ENCODE measurements at regions not wholly inside any gene's neighbourhood (a gene's known extent, or its start where the extent isn't known, plus 50 kb on each side); places are given as distances from the start of the nearest gene placed in this dataset.

- no peak for TF ChIP-seq CTCF (IDR thresholded peaks at IDR 0.05; ENCODE audit: low read depth, low read length)
- no peak for DNase-seq (ENCODE audit: low read depth in 1 of 2, low spot score in 1 of 2)
- H3K36me3 ChIP-seq, result no peaks in the 10 kb centered on the region
- H3K27me3 ChIP-seq, result no peaks in the 10 kb centered on the region
- no peaks in the 10 kb centered on the region for H3K9me3 ChIP-seq (ENCODE audit: low read depth)
- H3K4me1 ChIP-seq (ENCODE audit: low read depth), result peaks cover 9% of the 10 kb centered on the region
- H3K27ac ChIP-seq, result no peak overlapping the region
- no peak overlapping the region for H3K4me3 ChIP-seq
Measured at GRCh38 chr12:14281539-14281938, 83.9 kb upstream of the ATF7IP start.

GRCh38 chr12:14283489-14284144, 81.9 kb upstream of the ATF7IP start:
- H3K4me3 ChIP-seq, result no peak overlapping the region
- no peaks in the 10 kb centered on the region for H3K27me3 ChIP-seq
- H3K27ac ChIP-seq, result peak overlapping the region; percentile 9
- H3K4me1 ChIP-seq (ENCODE audit: low read depth), result peaks cover 9% of the 10 kb centered on the region
- no peaks in the 10 kb centered on the region for H3K36me3 ChIP-seq
- H3K9me3 ChIP-seq (ENCODE audit: low read depth), result no peaks in the 10 kb centered on the region
- DNase-seq (ENCODE audit: low read depth in 1 of 2, low spot score in 1 of 2), result no peak
- TF ChIP-seq CTCF (IDR thresholded peaks at IDR 0.05; ENCODE audit: low read depth, low read length), result no peak

- peak; percentile 2 to 87 for DNase-seq (ENCODE audit: low read depth in 1 of 2, low spot score in 1 of 2)
- H3K36me3 ChIP-seq, result no peaks in the 10 kb centered on the region
- no peaks in the 10 kb centered on the region for H3K27me3 ChIP-seq
- no peak overlapping the region for H3K4me3 ChIP-seq
- peak; percentile 17 for TF ChIP-seq CTCF (IDR thresholded peaks at IDR 0.05; ENCODE audit: low read depth, low read length)
- H3K4me1 ChIP-seq (ENCODE audit: low read depth), result peaks cover 9% of the 10 kb centered on the region
- no peaks in the 10 kb centered on the region for H3K9me3 ChIP-seq (ENCODE audit: low read depth)
- H3K27ac ChIP-seq, result peak overlapping the region; percentile 9
Measured at GRCh38 chr12:14284184-14284722, 81.2 kb upstream of the ATF7IP start.

GRCh38 chr12:14289601-14290000, 75.9 kb upstream of the ATF7IP start:
- no peak for DNase-seq (ENCODE audit: low read depth in 1 of 2, low spot score in 1 of 2)
- no peaks in the 10 kb centered on the region for H3K27me3 ChIP-seq
- no peak overlapping the region for H3K27ac ChIP-seq
- H3K4me3 ChIP-seq, result no peak overlapping the region
- H3K36me3 ChIP-seq, result no peaks in the 10 kb centered on the region
- H3K9me3 ChIP-seq (ENCODE audit: low read depth), result no peaks in the 10 kb centered on the region
- H3K4me1 ChIP-seq (ENCODE audit: low read depth), result no peaks in the 10 kb centered on the region
- no peak for TF ChIP-seq CTCF (IDR thresholded peaks at IDR 0.05; ENCODE audit: low read depth, low read length)

DNA sequence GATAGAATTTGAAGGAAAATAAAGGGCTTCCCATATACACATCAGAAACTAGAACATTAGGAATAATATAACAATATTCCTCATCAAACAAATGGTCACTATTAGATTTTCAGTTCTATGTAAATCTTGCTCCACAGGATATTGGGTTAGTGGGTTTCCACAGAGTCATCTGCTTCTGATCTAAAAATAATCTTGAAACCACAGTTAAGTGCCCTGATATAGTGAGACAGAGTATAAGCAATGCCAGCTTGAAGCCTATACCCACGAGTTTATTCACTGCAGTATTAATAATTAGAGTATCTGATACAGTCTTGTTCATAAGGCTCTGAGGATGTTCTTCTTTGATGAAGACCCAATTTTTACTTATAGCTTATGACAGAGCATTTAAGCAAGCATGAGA, 74.5 kb upstream of the ATF7IP start:
- no peaks in the 10 kb centered on the region for H3K9me3 ChIP-seq (ENCODE audit: low read depth)
- H3K4me1 ChIP-seq (ENCODE audit: low read depth), result no peaks in the 10 kb centered on the region
- no peak for TF ChIP-seq CTCF (IDR thresholded peaks at IDR 0.05; ENCODE audit: low read depth, low read length)
- H3K27ac ChIP-seq, result no peak overlapping the region
- H3K36me3 ChIP-seq, result no peaks in the 10 kb centered on the region
- no peak overlapping the region for H3K4me3 ChIP-seq
- DNase-seq (ENCODE audit: low read depth in 1 of 2, low spot score in 1 of 2), result no peak
- no peaks in the 10 kb centered on the region for H3K27me3 ChIP-seq
